Keratinocyte (primary cell): ENCODE measurements at regions not wholly inside any gene's neighbourhood (a gene's known extent, or its start where the extent isn't known, plus 50 kb on each side); places are given as distances from the start of the nearest gene placed in this dataset.

Source experiments
- DNase-seq: peaks from one replicate; pipeline ENCODE4 v3.0.0-alpha.2; 2011; ENCODE audit warnings: low read depth, missing footprints, low spot score
- FAIRE-seq: peaks from 2 replicates; lab custom pipeline; 2011; peaks lifted over from hg19 to GRCh38; lab: Jason Lieb, UNC
- H2AFZ ChIP-seq: 2 replicates; pipeline ENCODE4 v1.6.0; 2012; ENCODE audit warnings: low read length, control low read depth, inconsistent platforms; ENCODE audit not compliant: control insufficient read depth
- H3K27ac ChIP-seq: 2 replicates; pipeline ENCODE4 v1.5.1; 2011; ENCODE audit warnings: low read length; ENCODE audit not compliant: control insufficient read depth, insufficient read depth
- H3K27me3 ChIP-seq: 3 replicates; pipeline ENCODE4 v1.6.0; 2011; ENCODE audit warnings: low read length; ENCODE audit not compliant: control insufficient read depth, insufficient read depth; ENCODE audit errors: extremely low read depth
- H3K36me3 ChIP-seq, 2 experiments: 2 replicates in 1 of 2; 3 replicates in 1 of 2; pipeline ENCODE4 v1.5.1; 2011; ENCODE audit warnings: low read length in 2 of 2, mild to moderate bottlenecking in 1 of 2; ENCODE audit not compliant: control insufficient read depth in 2 of 2, insufficient read depth in 2 of 2; ENCODE audit errors: extremely low read depth in 1 of 2
- H3K4me1 ChIP-seq: 3 replicates; pipeline ENCODE4 v1.5.1; 2011; ENCODE audit warnings: low read length; ENCODE audit not compliant: control insufficient read depth, insufficient read depth; ENCODE audit errors: extremely low read depth
- H3K4me2 ChIP-seq: 3 replicates; pipeline ENCODE4 v1.6.0; 2011; ENCODE audit warnings: low read depth, low read length; ENCODE audit not compliant: control insufficient read depth, insufficient read depth; ENCODE audit errors: extremely low read depth
- H3K4me3 ChIP-seq, 3 experiments: fragments of 200-600 bp in 1 of 3; sonication (generic) in 1 of 3; 2 replicates in 2 of 3; 3 replicates in 1 of 3; pipeline ENCODE4 v1.5.1; 2011 to 2016; ENCODE audit warnings: low read length in 3 of 3, mild to moderate bottlenecking in 3 of 3, control low read depth in 2 of 3, inconsistent platforms in 1 of 3, low read depth in 1 of 3, mixed read lengths in 1 of 3, mixed run types in 1 of 3, moderate library complexity in 1 of 3; ENCODE audit not compliant: control insufficient read depth in 2 of 3, insufficient read depth in 2 of 3; ENCODE audit errors: extremely low read depth in 1 of 3
- H3K79me2 ChIP-seq: 2 replicates; pipeline ENCODE4 v1.6.0; 2012; ENCODE audit warnings: low read length; ENCODE audit not compliant: control insufficient read depth, insufficient read depth
- H3K9ac ChIP-seq: 3 replicates; pipeline ENCODE4 v1.6.0; 2011; ENCODE audit warnings: low read length; ENCODE audit not compliant: control insufficient read depth, insufficient read depth; ENCODE audit errors: extremely low read depth
- H3K9me1 ChIP-seq: 3 replicates; pipeline ENCODE4 v1.6.0; 2011; ENCODE audit warnings: low read length; ENCODE audit not compliant: control insufficient read depth, insufficient read depth; ENCODE audit errors: extremely low read depth
- H3K9me3 ChIP-seq: 2 replicates; pipeline ENCODE4 v1.5.1; 2012; ENCODE audit warnings: low read depth, low read length; ENCODE audit not compliant: control insufficient read depth
- H4K20me1 ChIP-seq: 3 replicates; pipeline ENCODE4 v1.6.0; 2011; ENCODE audit warnings: low read length; ENCODE audit not compliant: control insufficient read depth, insufficient read depth; ENCODE audit errors: extremely low read depth
- EZH2 ChIP-seq: IDR thresholded peaks from one replicate; pipeline ENCODE4 v1.6.1; 2012; ENCODE audit warnings: inconsistent platforms, mild to moderate bottlenecking, low read length, moderate library complexity
- dilution Hi-C: fragments of 300-500 bp; cut with MboI; formaldehyde crosslinking; loops from one replicate; pipeline ENCODE4 v1.7.0; 2020; ENCODE audit warnings: low sequenced_read_pairs; ENCODE audit not compliant: extremely low pct_ligation_motif_present
- TF ChIP-seq, protein P1 (sequence below), 3 experiments: IDR thresholded peaks in 1 of 3; conservative IDR thresholded peaks in 1 of 3; optimal IDR thresholded peaks in 1 of 3; 2 replicates in 2 of 3; 3 replicates in 1 of 3; pipeline versions ENCODE3 to v1.5.1; 2011; ENCODE audit warnings: low read length in 3 of 3, mild to moderate bottlenecking in 3 of 3, moderate library complexity in 2 of 3, control low read depth in 1 of 3, inconsistent platforms in 1 of 3; ENCODE audit not compliant: insufficient read depth in 2 of 3; ENCODE audit errors: extremely low read depth in 1 of 3

DNA sequence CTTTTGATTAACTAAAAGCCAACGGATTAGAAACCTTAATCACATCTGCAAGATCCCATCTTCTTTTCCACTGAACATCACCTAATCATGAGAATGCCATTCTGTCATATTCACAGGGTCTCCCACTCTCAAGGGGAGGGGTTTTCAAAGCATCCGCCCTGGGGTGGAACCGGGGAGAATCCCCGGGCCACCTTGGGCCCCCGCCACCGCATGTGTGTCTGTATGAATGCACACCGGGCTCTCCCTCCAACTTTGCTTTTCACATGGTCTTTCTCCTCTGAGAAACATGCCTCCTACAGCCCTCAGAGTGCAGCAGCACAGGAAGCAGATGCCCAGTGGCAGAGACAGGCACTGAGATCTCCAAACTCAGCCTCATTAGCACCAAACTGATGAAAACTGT is 233.2 kb upstream of the PPP2R2D start:
- Histone ChIP-seq H4K20me1 (no peaks in the 10 kb centered on the region), H3K4me2 (no peak overlapping the region), H3K27ac (no peak overlapping the region), H3K4me1 (no peaks in the 10 kb centered on the region), H3K9me3 (peaks cover 7% of the 10 kb centered on the region), H3K4me3 (no peak overlapping the region), H3K79me2 (no peaks in the 10 kb centered on the region), H3K36me3 (no peaks in the 10 kb centered on the region), H2AFZ (no peak overlapping the region), H3K9me1 (no peaks in the 10 kb centered on the region), H3K9ac (no peak overlapping the region), H3K27me3 (no peaks in the 10 kb centered on the region)
- no peak for FAIRE-seq
- TF ChIP-seq EZH2 = no peak
- TF ChIP-seq, protein P1, sequence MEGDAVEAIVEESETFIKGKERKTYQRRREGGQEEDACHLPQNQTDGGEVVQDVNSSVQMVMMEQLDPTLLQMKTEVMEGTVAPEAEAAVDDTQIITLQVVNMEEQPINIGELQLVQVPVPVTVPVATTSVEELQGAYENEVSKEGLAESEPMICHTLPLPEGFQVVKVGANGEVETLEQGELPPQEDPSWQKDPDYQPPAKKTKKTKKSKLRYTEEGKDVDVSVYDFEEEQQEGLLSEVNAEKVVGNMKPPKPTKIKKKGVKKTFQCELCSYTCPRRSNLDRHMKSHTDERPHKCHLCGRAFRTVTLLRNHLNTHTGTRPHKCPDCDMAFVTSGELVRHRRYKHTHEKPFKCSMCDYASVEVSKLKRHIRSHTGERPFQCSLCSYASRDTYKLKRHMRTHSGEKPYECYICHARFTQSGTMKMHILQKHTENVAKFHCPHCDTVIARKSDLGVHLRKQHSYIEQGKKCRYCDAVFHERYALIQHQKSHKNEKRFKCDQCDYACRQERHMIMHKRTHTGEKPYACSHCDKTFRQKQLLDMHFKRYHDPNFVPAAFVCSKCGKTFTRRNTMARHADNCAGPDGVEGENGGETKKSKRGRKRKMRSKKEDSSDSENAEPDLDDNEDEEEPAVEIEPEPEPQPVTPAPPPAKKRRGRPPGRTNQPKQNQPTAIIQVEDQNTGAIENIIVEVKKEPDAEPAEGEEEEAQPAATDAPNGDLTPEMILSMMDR (optimal IDR thresholded peaks at IDR 0.05 in 1 of 3, IDR thresholded peaks at IDR 0.05 in 1 of 3, conservative IDR thresholded peaks at IDR 0.05 in 1 of 3; ENCODE audit: extremely low read depth in 1 of 3, insufficient read depth in 2 of 3, low read length in 3 of 3) = no peak
- DNase-seq = no peak
- dilution Hi-C loops = no loop called here

DNA sequence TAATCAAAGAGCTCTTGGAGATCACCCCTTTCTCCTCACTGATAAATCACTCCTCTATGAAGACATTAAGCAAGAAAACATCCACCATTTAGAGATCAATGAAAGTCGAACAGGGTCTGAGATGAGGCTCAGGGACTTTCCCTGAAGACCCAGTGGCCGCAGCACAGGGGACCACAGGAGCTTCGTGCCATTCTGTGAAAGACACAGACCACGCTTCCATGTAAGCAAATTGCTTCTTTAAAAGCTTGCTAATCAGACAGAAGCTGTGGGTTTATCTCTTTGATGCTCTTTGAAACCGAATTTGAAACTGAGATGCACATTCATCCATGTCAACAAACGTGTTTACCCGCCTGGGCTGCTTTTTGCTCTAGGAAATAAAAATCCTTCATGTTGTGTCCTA is 231.9 kb upstream of the PPP2R2D start:
- FAIRE-seq (no peak), DNase-seq (no peak)
- H4K20me1 ChIP-seq = no peaks in the 10 kb centered on the region
- H3K27me3 ChIP-seq = no peaks in the 10 kb centered on the region
- no peak overlapping the region for H2AFZ ChIP-seq
- dilution Hi-C loops = no loop called here
- no peak overlapping the region for H3K9ac ChIP-seq
- no peaks in the 10 kb centered on the region for H3K79me2 ChIP-seq
- H3K4me1 ChIP-seq = no peaks in the 10 kb centered on the region
- no peaks in the 10 kb centered on the region for H3K36me3 ChIP-seq
- H3K9me1 ChIP-seq = no peaks in the 10 kb centered on the region
- peaks cover 7% of the 10 kb centered on the region for H3K9me3 ChIP-seq
- TF ChIP-seq, protein P1 (optimal IDR thresholded peaks at IDR 0.05 in 1 of 3, IDR thresholded peaks at IDR 0.05 in 1 of 3, conservative IDR thresholded peaks at IDR 0.05 in 1 of 3; ENCODE audit: extremely low read depth in 1 of 3, insufficient read depth in 2 of 3, low read length in 3 of 3) = no peak
- no peak for TF ChIP-seq EZH2
- H3K4me3 ChIP-seq = no peak overlapping the region
- H3K4me2 ChIP-seq = no peak overlapping the region
- no peak overlapping the region for H3K27ac ChIP-seq
